GM12872 (cell line): ENCODE measurements at regions not wholly inside any gene's neighbourhood (a gene's known extent, or its start where the extent isn't known, plus 50 kb on each side); places are given as distances from the start of the nearest gene placed in this dataset.

Experiments used
- CTCF ChIP-seq: IDR thresholded peaks from 3 replicates; pipeline ENCODE4 v1.5.1; 2011; ENCODE audit warnings: low read depth, mild to moderate bottlenecking, low read length, moderate library complexity; ENCODE audit not compliant: insufficient read depth

GRCh38 chr10:125417605-125418004 is 257.2 kb upstream of the CTBP2 start:
- TF ChIP-seq CTCF = no peak

- TF ChIP-seq CTCF = no peak
Measured at GRCh38 chr10:125415964-125416363, 255.6 kb upstream of the CTBP2 start.

- no peak for TF ChIP-seq CTCF
Measured at GRCh38 chr10:125415006-125415633, 254.8 kb upstream of the CTBP2 start.

GRCh38 chr10:125411724-125412123 is 251.4 kb upstream of the CTBP2 start:
- no peak for TF ChIP-seq CTCF

GRCh38 chr10:125409756-125410155 is 249.4 kb upstream of the CTBP2 start:
- TF ChIP-seq CTCF = no peak

GRCh38 chr10:125407557-125407956 is 247.2 kb upstream of the CTBP2 start:
- TF ChIP-seq CTCF = no peak

GRCh38 chr10:125407000-125407502 is 246.7 kb upstream of the CTBP2 start:
- TF ChIP-seq CTCF = no peak
